ENCODE measurements at regions not wholly inside any gene's neighbourhood (a gene's known extent, or its start where the extent isn't known, plus 50 kb on each side); places are given as distances from the start of the nearest gene placed in this dataset.

DNA sequence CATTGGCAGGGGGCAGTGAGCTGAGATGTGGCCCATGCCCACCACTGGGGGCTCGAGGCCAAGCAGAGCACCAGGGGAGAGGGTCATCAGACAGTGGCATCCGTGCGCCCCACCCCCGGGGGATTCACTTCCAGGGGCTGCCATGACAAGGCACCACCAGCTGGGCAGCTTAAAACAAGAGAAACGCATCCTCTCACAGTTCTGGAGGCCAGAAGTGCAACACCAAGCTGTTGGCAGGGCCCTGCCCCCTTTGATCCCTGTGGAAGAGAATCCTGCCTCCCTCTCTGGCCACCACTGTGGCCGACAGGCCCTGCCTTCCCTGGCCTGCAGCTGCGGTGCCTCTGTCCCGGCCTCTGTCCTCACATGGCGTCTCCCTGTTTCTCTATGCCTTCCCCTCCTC is 187.7 kb upstream of the ID2 start:
- no peak for TF ChIP-seq POLR2A (IDR thresholded peaks at IDR 0.05)
- TF ChIP-seq, protein P1, sequence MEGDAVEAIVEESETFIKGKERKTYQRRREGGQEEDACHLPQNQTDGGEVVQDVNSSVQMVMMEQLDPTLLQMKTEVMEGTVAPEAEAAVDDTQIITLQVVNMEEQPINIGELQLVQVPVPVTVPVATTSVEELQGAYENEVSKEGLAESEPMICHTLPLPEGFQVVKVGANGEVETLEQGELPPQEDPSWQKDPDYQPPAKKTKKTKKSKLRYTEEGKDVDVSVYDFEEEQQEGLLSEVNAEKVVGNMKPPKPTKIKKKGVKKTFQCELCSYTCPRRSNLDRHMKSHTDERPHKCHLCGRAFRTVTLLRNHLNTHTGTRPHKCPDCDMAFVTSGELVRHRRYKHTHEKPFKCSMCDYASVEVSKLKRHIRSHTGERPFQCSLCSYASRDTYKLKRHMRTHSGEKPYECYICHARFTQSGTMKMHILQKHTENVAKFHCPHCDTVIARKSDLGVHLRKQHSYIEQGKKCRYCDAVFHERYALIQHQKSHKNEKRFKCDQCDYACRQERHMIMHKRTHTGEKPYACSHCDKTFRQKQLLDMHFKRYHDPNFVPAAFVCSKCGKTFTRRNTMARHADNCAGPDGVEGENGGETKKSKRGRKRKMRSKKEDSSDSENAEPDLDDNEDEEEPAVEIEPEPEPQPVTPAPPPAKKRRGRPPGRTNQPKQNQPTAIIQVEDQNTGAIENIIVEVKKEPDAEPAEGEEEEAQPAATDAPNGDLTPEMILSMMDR (IDR thresholded peaks at IDR 0.05): no peak

All from adrenal gland (tissue), 5 donors.